NT2/D1 (cell line): ENCODE measurements at regions not wholly inside any gene's neighbourhood (a gene's known extent, or its start where the extent isn't known, plus 50 kb on each side); places are given as distances from the start of the nearest gene placed in this dataset.

Experiments
- YY1 ChIP-seq: IDR thresholded peaks from 2 replicates; pipeline ENCODE4 v1.6.1; 2011; ENCODE audit not compliant: insufficient read length, insufficient read depth
- ZNF274 ChIP-seq: IDR thresholded peaks from 2 replicates; pipeline ENCODE4 v1.6.1; 2011; ENCODE audit warnings: mild to moderate bottlenecking, low read depth, low read length

- TF ChIP-seq YY1 (no peak), ZNF274 (no peak)
Observed at GRCh38 chr1:199082778-199083389, 444.0 kb downstream of the PTPRC start.
